ENCODE measurements at regions not wholly inside any gene's neighbourhood (a gene's known extent, or its start where the extent isn't known, plus 50 kb on each side); places are given as distances from the start of the nearest gene placed in this dataset.

DNA sequence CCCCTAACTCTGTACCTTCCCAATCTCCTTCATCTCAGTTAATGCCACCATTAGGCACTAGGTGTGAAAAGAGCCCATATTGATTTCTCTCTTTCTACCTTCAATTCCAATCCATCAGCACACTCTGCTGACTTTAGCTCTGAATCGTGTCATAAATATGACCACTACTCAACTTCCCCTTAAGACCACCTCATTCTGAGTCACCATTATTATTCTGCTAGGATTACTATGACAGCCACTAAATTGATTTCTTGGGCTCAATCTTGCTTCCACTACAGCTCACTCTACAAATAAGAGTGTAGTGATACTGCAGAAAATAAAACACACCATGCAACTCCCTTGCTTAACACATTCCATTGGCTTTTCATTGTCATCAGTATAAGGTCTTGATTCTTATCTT, 1449.0 kb upstream of the FLRT2 start:
- DNase-seq (ENCODE audit: low spot score) (no peak), ATAC-seq (ENCODE audit: low read depth) (no peak)
- no peak overlapping the region for H3K27ac ChIP-seq (ENCODE audit: poor library complexity, severe bottlenecking)
- no peaks in the 10 kb centered on the region for H3K4me1 ChIP-seq (ENCODE audit: insufficient read depth, poor library complexity, severe bottlenecking)
- H3K4me3 ChIP-seq (ENCODE audit: severe bottlenecking): no peak overlapping the region
- no peaks in the 10 kb centered on the region for H3K27me3 ChIP-seq (ENCODE audit: insufficient read depth, poor library complexity, severe bottlenecking)
- no peaks in the 10 kb centered on the region for H3K36me3 ChIP-seq (ENCODE audit: low read depth)
- TF ChIP-seq, protein P1, sequence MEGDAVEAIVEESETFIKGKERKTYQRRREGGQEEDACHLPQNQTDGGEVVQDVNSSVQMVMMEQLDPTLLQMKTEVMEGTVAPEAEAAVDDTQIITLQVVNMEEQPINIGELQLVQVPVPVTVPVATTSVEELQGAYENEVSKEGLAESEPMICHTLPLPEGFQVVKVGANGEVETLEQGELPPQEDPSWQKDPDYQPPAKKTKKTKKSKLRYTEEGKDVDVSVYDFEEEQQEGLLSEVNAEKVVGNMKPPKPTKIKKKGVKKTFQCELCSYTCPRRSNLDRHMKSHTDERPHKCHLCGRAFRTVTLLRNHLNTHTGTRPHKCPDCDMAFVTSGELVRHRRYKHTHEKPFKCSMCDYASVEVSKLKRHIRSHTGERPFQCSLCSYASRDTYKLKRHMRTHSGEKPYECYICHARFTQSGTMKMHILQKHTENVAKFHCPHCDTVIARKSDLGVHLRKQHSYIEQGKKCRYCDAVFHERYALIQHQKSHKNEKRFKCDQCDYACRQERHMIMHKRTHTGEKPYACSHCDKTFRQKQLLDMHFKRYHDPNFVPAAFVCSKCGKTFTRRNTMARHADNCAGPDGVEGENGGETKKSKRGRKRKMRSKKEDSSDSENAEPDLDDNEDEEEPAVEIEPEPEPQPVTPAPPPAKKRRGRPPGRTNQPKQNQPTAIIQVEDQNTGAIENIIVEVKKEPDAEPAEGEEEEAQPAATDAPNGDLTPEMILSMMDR (IDR thresholded peaks at IDR 0.05; ENCODE audit: poor library complexity, severe bottlenecking): no peak
- no peaks in the 10 kb centered on the region for H3K9me3 ChIP-seq (ENCODE audit: severe bottlenecking)

DNA sequence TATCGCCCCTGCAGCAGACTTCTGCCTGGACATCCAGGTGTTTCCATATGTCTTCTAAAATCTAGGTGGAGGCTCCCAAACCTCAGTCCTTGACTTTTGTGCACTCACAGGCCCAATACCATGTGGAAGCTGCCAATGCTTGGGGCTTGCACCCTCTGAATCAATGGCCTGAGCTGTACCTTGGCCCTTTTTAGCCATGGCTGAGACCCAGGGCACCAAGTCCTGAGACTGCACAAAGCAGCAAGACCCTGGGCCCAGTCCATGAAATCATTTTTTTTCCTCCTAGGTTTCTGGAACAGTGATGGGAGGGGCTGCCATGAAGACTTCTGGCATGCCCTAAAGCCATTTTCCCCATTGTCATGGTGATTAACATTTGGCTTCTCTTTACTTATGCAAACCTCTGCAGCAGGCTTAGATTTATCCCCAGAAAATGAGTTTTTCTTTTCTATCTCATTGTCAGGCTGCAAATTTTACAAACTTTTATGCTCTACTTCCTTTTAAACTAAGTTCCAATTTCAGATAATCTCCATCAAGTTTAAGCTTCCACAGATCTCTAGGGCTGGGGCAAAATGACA, 1445.8 kb upstream of the FLRT2 start:
- no peak overlapping the region for H3K27ac ChIP-seq (ENCODE audit: poor library complexity, severe bottlenecking)
- ATAC-seq (ENCODE audit: low read depth) (no peak), DNase-seq (ENCODE audit: low spot score) (no peak)
- no peaks in the 10 kb centered on the region for H3K9me3 ChIP-seq (ENCODE audit: severe bottlenecking)
- TF ChIP-seq, protein P1 (IDR thresholded peaks at IDR 0.05; ENCODE audit: poor library complexity, severe bottlenecking): no peak
- H3K36me3 ChIP-seq (ENCODE audit: low read depth): no peaks in the 10 kb centered on the region
- H3K4me1 ChIP-seq (ENCODE audit: insufficient read depth, poor library complexity, severe bottlenecking): no peaks in the 10 kb centered on the region
- H3K27me3 ChIP-seq (ENCODE audit: insufficient read depth, poor library complexity, severe bottlenecking): no peaks in the 10 kb centered on the region
- H3K4me3 ChIP-seq (ENCODE audit: severe bottlenecking): no peak overlapping the region

DNA sequence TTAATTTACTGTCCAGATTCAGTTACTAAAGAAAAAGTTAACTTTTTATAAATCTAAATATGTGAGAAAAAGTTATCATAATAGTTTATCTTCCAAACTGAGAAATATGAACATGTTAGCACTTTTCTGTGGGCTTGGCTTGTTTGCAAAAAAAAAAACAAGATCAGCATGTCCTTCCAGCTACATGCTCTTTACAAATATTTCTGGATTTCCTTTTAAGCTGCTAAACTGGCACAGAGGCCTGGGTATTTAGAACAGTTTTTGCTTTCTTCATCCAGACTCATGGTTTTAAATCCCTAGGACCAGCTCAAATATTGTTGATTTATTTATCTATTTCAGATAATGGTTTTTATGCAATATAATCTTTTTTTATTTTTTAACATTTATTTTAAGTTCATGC, 1444.5 kb upstream of the FLRT2 start:
- no peaks in the 10 kb centered on the region for H3K36me3 ChIP-seq (ENCODE audit: low read depth)
- ATAC-seq (ENCODE audit: low read depth) (no peak), DNase-seq (ENCODE audit: low spot score) (no peak)
- no peak overlapping the region for H3K27ac ChIP-seq (ENCODE audit: poor library complexity, severe bottlenecking)
- H3K4me1 ChIP-seq (ENCODE audit: insufficient read depth, poor library complexity, severe bottlenecking): no peaks in the 10 kb centered on the region
- H3K27me3 ChIP-seq (ENCODE audit: insufficient read depth, poor library complexity, severe bottlenecking): no peaks in the 10 kb centered on the region
- TF ChIP-seq, protein P1 (IDR thresholded peaks at IDR 0.05; ENCODE audit: poor library complexity, severe bottlenecking): no peak
- no peak overlapping the region for H3K4me3 ChIP-seq (ENCODE audit: severe bottlenecking)
- H3K9me3 ChIP-seq (ENCODE audit: severe bottlenecking): no peaks in the 10 kb centered on the region

DNA sequence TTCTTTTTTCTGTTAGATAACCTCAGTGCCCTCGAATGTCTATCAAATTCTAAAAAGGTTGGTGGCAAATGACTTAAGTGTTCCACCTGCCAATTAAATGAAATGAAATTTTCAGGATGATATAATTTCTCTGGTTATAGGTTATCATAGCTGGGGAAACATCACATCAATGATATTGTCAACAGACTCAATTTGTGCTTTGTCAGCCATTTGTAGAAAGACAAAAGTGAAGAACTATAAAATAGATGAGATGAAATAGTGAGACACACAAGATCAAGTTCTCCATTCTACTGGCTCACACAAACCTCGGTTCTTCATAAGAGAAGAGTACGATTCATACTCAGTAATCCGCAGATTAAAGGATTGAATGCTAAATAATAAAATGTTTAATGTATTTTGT, 1443.2 kb upstream of the FLRT2 start:
- no peaks in the 10 kb centered on the region for H3K4me1 ChIP-seq (ENCODE audit: insufficient read depth, poor library complexity, severe bottlenecking)
- TF ChIP-seq, protein P1 (IDR thresholded peaks at IDR 0.05; ENCODE audit: poor library complexity, severe bottlenecking): no peak
- H3K4me3 ChIP-seq (ENCODE audit: severe bottlenecking): no peak overlapping the region
- H3K27ac ChIP-seq (ENCODE audit: poor library complexity, severe bottlenecking): no peak overlapping the region
- ATAC-seq (ENCODE audit: low read depth) (no peak), DNase-seq (ENCODE audit: low spot score) (no peak)
- H3K9me3 ChIP-seq (ENCODE audit: severe bottlenecking): no peaks in the 10 kb centered on the region
- no peaks in the 10 kb centered on the region for H3K36me3 ChIP-seq (ENCODE audit: low read depth)
- no peaks in the 10 kb centered on the region for H3K27me3 ChIP-seq (ENCODE audit: insufficient read depth, poor library complexity, severe bottlenecking)

DNA sequence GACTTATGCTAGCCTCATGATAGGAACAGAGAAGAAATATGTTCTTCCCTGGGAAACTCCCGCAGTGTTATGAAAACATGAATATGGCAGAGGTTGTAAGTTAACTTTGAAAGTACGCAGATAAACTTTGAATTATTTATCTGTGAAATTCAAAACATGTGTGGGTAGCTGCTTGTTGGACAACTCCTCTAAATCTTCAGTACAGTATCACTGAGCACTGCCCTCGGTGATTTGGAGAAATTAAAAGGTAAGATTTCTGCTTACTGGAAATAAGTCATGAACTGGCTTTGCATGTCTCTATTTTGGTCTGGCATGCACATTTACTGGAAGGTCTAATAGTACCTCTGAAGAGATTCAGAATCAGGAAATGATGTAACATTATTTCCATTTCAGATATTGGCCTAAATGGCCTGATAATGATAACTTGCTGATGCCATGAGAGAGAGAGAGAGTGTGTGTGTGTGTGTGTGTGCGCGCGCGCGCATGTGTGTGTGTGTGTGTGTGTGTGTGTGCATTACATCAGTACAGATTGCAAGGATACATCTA, 1441.9 kb upstream of the FLRT2 start:
- Histone ChIP-seq H3K36me3 (ENCODE audit: low read depth) (no peaks in the 10 kb centered on the region), H3K4me3 (ENCODE audit: severe bottlenecking) (no peak overlapping the region), H3K27ac (ENCODE audit: poor library complexity, severe bottlenecking) (no peak overlapping the region), H3K27me3 (ENCODE audit: insufficient read depth, poor library complexity, severe bottlenecking) (no peaks in the 10 kb centered on the region), H3K4me1 (ENCODE audit: insufficient read depth, poor library complexity, severe bottlenecking) (no peaks in the 10 kb centered on the region), H3K9me3 (ENCODE audit: severe bottlenecking) (no peaks in the 10 kb centered on the region)
- TF ChIP-seq, protein P1 (IDR thresholded peaks at IDR 0.05; ENCODE audit: poor library complexity, severe bottlenecking): no peak
- no peak for ATAC-seq (ENCODE audit: low read depth)
- DNase-seq (ENCODE audit: low spot score): no peak

Data from RWPE2 (cell line).